SK-N-SH (cell line): ENCODE measurements at regions not wholly inside any gene's neighbourhood (a gene's known extent, or its start where the extent isn't known, plus 50 kb on each side); places are given as distances from the start of the nearest gene placed in this dataset.

Experiments
- CTCF ChIA-PET: fragments of 300-600, 350-600 bp; formaldehyde crosslinking; extraction: SDS; loops from one replicate; lab custom pipeline; 2021; lab: Yijun Ruan, JAX
- POLR2A ChIA-PET: fragments of 350-600 bp; sonication (Branson Sonifier 250); formaldehyde crosslinking; extraction: SDS; loops from one replicate; lab custom pipeline; 2020; ENCODE audit warnings: antibody characterized with exemption, inconsistent platforms; lab: Yijun Ruan, JAX
- DNase-seq: peaks from one replicate; pipeline ENCODE4 v3.0.0; 2012
- H2AFZ ChIP-seq: fragments of 200-600 bp; sonication (generic); 2 replicates; pipeline ENCODE4 v1.8.1; 2016; ENCODE audit warnings: antibody characterized with exemption, mild to moderate bottlenecking, low read depth
- H3F3A ChIP-seq: fragments of 200-600 bp; sonication (generic); replicated peaks from 2 replicates; pipeline ENCODE3; 2016; ENCODE audit warnings: antibody characterized with exemption, mild to moderate bottlenecking; ENCODE audit not compliant: insufficient read depth
- H3K27ac ChIP-seq, 2 experiments: fragments of 200-500 bp in 1 of 2; fragments of 200-600 bp in 1 of 2; sonication (Bioruptor generic) in 1 of 2; sonication (generic), shearing (Covaris generic) in 1 of 2; 2 replicates each; pipeline versions ENCODE4 v1.5.1 to v1.6.1; 2014 to 2016; ENCODE audit warnings: low read depth in 2 of 2, inconsistent platforms in 1 of 2, low read length in 1 of 2, mild to moderate bottlenecking in 1 of 2, mixed read lengths in 1 of 2
- H3K27me3 ChIP-seq: fragments of 200-600 bp; sonication (generic), shearing (Covaris generic); 2 replicates; pipeline ENCODE4 v1.6.1; 2016; ENCODE audit warnings: mixed run types; ENCODE audit not compliant: insufficient read depth
- H3K36me3 ChIP-seq, 2 experiments: fragments of 200-500 bp in 1 of 2; fragments of 200-600 bp in 1 of 2; sonication (Bioruptor generic) in 1 of 2; sonication (generic) in 1 of 2; replicated peaks in 1 of 2; 2 replicates each; pipeline versions ENCODE3 to v1.5.1; 2014 to 2016; ENCODE audit warnings: low read length in 1 of 2, mild to moderate bottlenecking in 1 of 2; ENCODE audit not compliant: insufficient read depth in 2 of 2, control insufficient read depth in 1 of 2
- H3K4me1 ChIP-seq, 2 experiments: fragments of 200-500 bp in 1 of 2; fragments of 200-600 bp in 1 of 2; sonication (Bioruptor generic) in 1 of 2; sonication (generic), shearing (Covaris generic) in 1 of 2; 2 replicates each; pipeline versions ENCODE4 v1.5.1 to v1.6.1; 2014 to 2016; ENCODE audit warnings: low read depth in 1 of 2, low read length in 1 of 2, mixed run types in 1 of 2; ENCODE audit not compliant: insufficient read depth in 2 of 2, control insufficient read depth in 1 of 2
- H3K4me2 ChIP-seq: fragments of 200-600 bp; sonication (generic), shearing (Covaris generic); 2 replicates; pipeline ENCODE4 v1.6.1; 2017; ENCODE audit warnings: mixed run types
- H3K4me3 ChIP-seq, 2 experiments: fragments of 200-500 bp in 1 of 2; fragments of 200-600 bp in 1 of 2; sonication (Bioruptor generic) in 1 of 2; sonication (generic), shearing (Covaris generic) in 1 of 2; 2 replicates each; pipeline versions ENCODE4 v1.5.1 to v1.8.1; 2014 to 2016; ENCODE audit warnings: low read depth in 2 of 2, inconsistent platforms in 1 of 2, low read length in 1 of 2, mild to moderate bottlenecking in 1 of 2, mixed read lengths in 1 of 2, moderate library complexity in 1 of 2
- H3K79me2 ChIP-seq: fragments of 200-600 bp; sonication (generic); 2 replicates; pipeline ENCODE4 v1.8.1; 2017; ENCODE audit warnings: mild to moderate bottlenecking; ENCODE audit not compliant: insufficient read depth
- H3K9ac ChIP-seq: fragments of 200-600 bp; sonication (generic); 2 replicates; pipeline ENCODE4 v1.6.1; 2017; ENCODE audit warnings: mixed run types
- H3K9me2 ChIP-seq: fragments of 200-600 bp; sonication (generic); 2 replicates; pipeline ENCODE4 v1.6.1; 2017; ENCODE audit warnings: mixed run types
- H3K9me3 ChIP-seq: fragments of 200-600 bp; sonication (generic); 2 replicates; pipeline ENCODE4 v1.6.1; 2017; ENCODE audit warnings: mixed run types, mild to moderate bottlenecking, moderate library complexity
- H4K20me1 ChIP-seq: fragments of 200-600 bp; sonication (generic); 2 replicates; pipeline ENCODE4 v1.6.1; 2017; ENCODE audit warnings: mild to moderate bottlenecking, mixed run types; ENCODE audit not compliant: insufficient read depth
- CHD2 ChIP-seq: fragments of 150-350 bp; IDR thresholded peaks from 2 replicates; pipeline ENCODE4 v1.6.1; 2018; ENCODE audit warnings: low read length; ENCODE audit not compliant: partially characterized antibody
- EP300 ChIP-seq, 2 experiments: IDR thresholded peaks; 2 replicates each; pipeline versions ENCODE4 v1.4.0 to v1.6.1; 2012; ENCODE audit warnings: borderline replicate concordance in 1 of 2, low read depth in 1 of 2, low read length in 1 of 2
- FOXJ3 ChIP-seq: sonication (generic); formaldehyde crosslinking; IDR thresholded peaks from 2 replicates; pipeline ENCODE4 v1.5.1; 2020; ENCODE audit warnings: mild to moderate bottlenecking, missing genetic modification reagents
- FOXM1 ChIP-seq: IDR thresholded peaks from 2 replicates; pipeline ENCODE4 v1.4.0; 2012; ENCODE audit warnings: low read depth, mild to moderate bottlenecking
- GATA2 ChIP-seq: sonication (generic); formaldehyde crosslinking; IDR thresholded peaks from 2 replicates; pipeline ENCODE4 v1.5.0; 2020; ENCODE audit warnings: mild to moderate bottlenecking, missing genetic modification reagents
- MAX ChIP-seq: IDR thresholded peaks from 2 replicates; pipeline ENCODE4 v1.4.0; 2012; ENCODE audit warnings: low read depth
- MEF2A ChIP-seq: IDR thresholded peaks from 2 replicates; pipeline ENCODE4 v1.4.0; 2012; ENCODE audit warnings: low read depth, borderline replicate concordance
- PBX3 ChIP-seq: IDR thresholded peaks from 2 replicates; pipeline ENCODE4; 2012
- POLR2AphosphoS5 ChIP-seq: IDR thresholded peaks from 2 replicates; pipeline ENCODE4 v1.6.1; 2012; ENCODE audit warnings: low read depth, low read length
- RAD21 ChIP-seq: IDR thresholded peaks from 2 replicates; pipeline ENCODE4 v1.6.1; 2012; ENCODE audit warnings: mild to moderate bottlenecking, low read length
- RCOR1 ChIP-seq: fragments of 150-350 bp; IDR thresholded peaks from 2 replicates; pipeline ENCODE4 v1.6.1; 2017; ENCODE audit warnings: antibody characterized with exemption, low read length
- RXRA ChIP-seq: IDR thresholded peaks from 2 replicates; pipeline ENCODE4 v1.4.0; 2012; ENCODE audit warnings: low read depth, mild to moderate bottlenecking, borderline replicate concordance
- SMC3 ChIP-seq: IDR thresholded peaks from 2 replicates; pipeline ENCODE4 v1.6.1; 2012; ENCODE audit warnings: low read depth, low read length, improper control_type of control experiment
- TAF1 ChIP-seq: IDR thresholded peaks from 2 replicates; pipeline ENCODE4 v1.6.1; 2012; ENCODE audit warnings: low read depth, mild to moderate bottlenecking, low read length, moderate library complexity, borderline replicate concordance
- TCF12 ChIP-seq: IDR thresholded peaks from 2 replicates; pipeline ENCODE4 v1.4.0; 2012
- TEAD4 ChIP-seq: IDR thresholded peaks from 2 replicates; pipeline ENCODE4 v1.4.0; 2012; ENCODE audit warnings: mild to moderate bottlenecking, borderline replicate concordance; ENCODE audit not compliant: insufficient read depth
- WGBS: methylation state at CpG from one replicate; pipeline ENCODE4 v1.1.6; 2017; ENCODE audit warnings: low lambda C conversion rate; 5-methylcytosine and 5-hydroxymethylcytosine counted together
- TF ChIP-seq, protein P1 (sequence below): IDR thresholded peaks from 2 replicates; pipeline ENCODE4 v1.4.0; 2012; ENCODE audit warnings: low read depth, borderline replicate concordance
- TF ChIP-seq, protein P2 (sequence below): fragments of 150-350 bp; IDR thresholded peaks from 2 replicates; pipeline ENCODE4 v1.6.1; 2016; ENCODE audit warnings: mild to moderate bottlenecking, low read depth, low read length

- H3K4me1 ChIP-seq, result no peaks in the 10 kb centered on the region
- H3K9me3 ChIP-seq, result no peaks in the 10 kb centered on the region
- no peaks in the 10 kb centered on the region for H3K27me3 ChIP-seq
- no peak overlapping the region for H3K4me2 ChIP-seq
- TF ChIP-seq, protein P1, sequence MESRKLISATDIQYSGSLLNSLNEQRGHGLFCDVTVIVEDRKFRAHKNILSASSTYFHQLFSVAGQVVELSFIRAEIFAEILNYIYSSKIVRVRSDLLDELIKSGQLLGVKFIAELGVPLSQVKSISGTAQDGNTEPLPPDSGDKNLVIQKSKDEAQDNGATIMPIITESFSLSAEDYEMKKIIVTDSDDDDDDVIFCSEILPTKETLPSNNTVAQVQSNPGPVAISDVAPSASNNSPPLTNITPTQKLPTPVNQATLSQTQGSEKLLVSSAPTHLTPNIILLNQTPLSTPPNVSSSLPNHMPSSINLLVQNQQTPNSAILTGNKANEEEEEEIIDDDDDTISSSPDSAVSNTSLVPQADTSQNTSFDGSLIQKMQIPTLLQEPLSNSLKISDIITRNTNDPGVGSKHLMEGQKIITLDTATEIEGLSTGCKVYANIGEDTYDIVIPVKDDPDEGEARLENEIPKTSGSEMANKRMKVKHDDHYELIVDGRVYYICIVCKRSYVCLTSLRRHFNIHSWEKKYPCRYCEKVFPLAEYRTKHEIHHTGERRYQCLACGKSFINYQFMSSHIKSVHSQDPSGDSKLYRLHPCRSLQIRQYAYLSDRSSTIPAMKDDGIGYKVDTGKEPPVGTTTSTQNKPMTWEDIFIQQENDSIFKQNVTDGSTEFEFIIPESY, result no peak
- TF ChIP-seq PBX3, result no peak
- TF ChIP-seq MEF2A, result no peak
- no peak for TF ChIP-seq GATA2 (CRISPR knock-in tag)
- no peak for TF ChIP-seq TCF12
- no peak for TF ChIP-seq MAX
- TF ChIP-seq EP300 (IDR thresholded peaks at IDR 0.05; ENCODE audit: borderline replicate concordance in 1 of 2, low read depth in 1 of 2, low read length in 1 of 2), result no peak
- TF ChIP-seq, protein P2, sequence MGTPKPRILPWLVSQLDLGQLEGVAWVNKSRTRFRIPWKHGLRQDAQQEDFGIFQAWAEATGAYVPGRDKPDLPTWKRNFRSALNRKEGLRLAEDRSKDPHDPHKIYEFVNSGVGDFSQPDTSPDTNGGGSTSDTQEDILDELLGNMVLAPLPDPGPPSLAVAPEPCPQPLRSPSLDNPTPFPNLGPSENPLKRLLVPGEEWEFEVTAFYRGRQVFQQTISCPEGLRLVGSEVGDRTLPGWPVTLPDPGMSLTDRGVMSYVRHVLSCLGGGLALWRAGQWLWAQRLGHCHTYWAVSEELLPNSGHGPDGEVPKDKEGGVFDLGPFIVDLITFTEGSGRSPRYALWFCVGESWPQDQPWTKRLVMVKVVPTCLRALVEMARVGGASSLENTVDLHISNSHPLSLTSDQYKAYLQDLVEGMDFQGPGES, result no peak
- TF ChIP-seq POLR2AphosphoS5, result no peak
- no peak for TF ChIP-seq CHD2
- TF ChIP-seq SMC3, result no peak
- TF ChIP-seq RCOR1, result no peak
- no peak for TF ChIP-seq FOXM1
- TF ChIP-seq TEAD4, result no peak
- no peak for TF ChIP-seq RXRA
- no peak for TF ChIP-seq TAF1
- no peak for TF ChIP-seq RAD21
- TF ChIP-seq FOXJ3 (CRISPR knock-in tag), result no peak
- H3K9me2 ChIP-seq, result no peaks in the 10 kb centered on the region
- no peak overlapping the region for H3K4me3 ChIP-seq
- 19% methylated on average over 6 of the region's 6 CpGs for WGBS
- H3K79me2 ChIP-seq, result no peaks in the 10 kb centered on the region
- CTCF ChIA-PET, result interaction anchor here (0.6 to 1.4 kb wide), 4 partner anchors 13 to 380 kb away, joined by 3 read pairs; no protein-coding TSS in a partner anchor
- no peak overlapping the region for H3K9ac ChIP-seq
- no peak overlapping the region for H2AFZ ChIP-seq
- no peak overlapping the region for H3K27ac ChIP-seq
- no peak for DNase-seq
- no peaks in the 10 kb centered on the region for H3F3A ChIP-seq
- H3K36me3 ChIP-seq, result no peaks in the 10 kb centered on the region
- no peaks in the 10 kb centered on the region for H4K20me1 ChIP-seq
- POLR2A ChIA-PET, result interaction anchor here (0.6 kb wide), 1 partner anchor 15 kb away, joined by 3 read pairs; no protein-coding TSS in a partner anchor
Measured at GRCh38 chr15:88725305-88726210, 77.7 kb upstream of the ACAN start.
